HG03103 (cell line): ENCODE measurements at regions not wholly inside any gene's neighbourhood (a gene's known extent, or its start where the extent isn't known, plus 50 kb on each side); places are given as distances from the start of the nearest gene placed in this dataset.
A peak's percentile ranks its signal among the peaks of the same experiment; 100 is the strongest.
"Not testable (repeated sequence)": the region's sequence is repeated elsewhere in the genome, so short reads cannot be mapped to it uniquely, and the experiment has no call there.

Source experiments
- ATAC-seq: cut with Tn5 transposase; IDR thresholded peaks from one replicate; pipeline ENCODE4 v1.9.1; 2021; ENCODE audit warnings: low read depth; ENCODE audit not compliant: unreplicated experiment

DNA sequence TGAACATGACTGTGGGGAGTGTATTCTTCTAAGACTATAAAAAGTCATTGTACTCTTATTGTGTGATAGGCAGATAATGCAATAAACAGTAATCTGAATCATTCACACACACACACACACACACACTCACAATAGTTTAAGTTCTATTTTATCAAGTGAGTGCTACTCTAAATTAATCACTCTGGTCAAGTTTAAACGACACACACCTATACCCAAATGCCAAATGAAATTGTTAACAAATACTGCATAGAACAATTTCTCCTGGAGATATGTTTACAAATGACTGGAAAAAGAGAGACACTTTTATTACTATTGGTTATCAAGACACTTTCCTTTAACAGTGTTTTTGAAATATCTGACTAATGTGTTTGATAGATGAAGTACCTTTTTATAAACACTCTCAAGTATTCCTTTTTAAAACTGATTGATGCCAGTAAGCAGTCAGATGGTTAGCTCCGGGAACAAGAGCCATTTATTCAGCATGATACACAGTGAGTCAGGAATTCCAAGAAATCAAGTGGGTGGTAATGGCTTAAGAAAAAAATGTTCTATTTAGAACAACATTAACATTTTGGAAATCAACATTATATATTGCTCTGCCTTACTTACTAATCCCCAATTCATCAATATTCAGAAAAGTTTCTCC lies 521.6 kb upstream of the ST8SIA4 start:
- ATAC-seq = no peak

DNA sequence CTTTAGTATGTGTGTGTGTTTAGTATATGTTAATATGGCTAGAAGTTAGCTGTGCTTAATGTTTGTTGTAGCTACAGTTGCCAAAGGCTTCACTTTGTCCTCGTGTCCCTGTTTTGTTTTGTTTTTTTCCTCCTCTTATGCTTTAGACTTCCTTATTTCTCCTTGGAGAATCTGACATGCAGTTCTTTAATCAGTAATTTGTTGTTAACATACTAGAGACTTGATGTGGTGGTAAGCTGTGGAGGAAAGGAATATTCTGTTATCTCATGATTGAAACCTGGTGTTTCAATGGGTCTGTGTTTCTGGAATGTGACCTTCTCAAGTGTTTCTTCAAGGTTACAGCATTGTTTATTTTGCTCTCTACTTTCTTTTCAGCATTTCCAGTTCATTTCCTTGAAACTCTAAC lies 515.6 kb upstream of the ST8SIA4 start:
- ATAC-seq = no peak

- ATAC-seq = no peak
Observed at GRCh38 chr5:101404531-101404930, 501.4 kb upstream of the ST8SIA4 start.

DNA sequence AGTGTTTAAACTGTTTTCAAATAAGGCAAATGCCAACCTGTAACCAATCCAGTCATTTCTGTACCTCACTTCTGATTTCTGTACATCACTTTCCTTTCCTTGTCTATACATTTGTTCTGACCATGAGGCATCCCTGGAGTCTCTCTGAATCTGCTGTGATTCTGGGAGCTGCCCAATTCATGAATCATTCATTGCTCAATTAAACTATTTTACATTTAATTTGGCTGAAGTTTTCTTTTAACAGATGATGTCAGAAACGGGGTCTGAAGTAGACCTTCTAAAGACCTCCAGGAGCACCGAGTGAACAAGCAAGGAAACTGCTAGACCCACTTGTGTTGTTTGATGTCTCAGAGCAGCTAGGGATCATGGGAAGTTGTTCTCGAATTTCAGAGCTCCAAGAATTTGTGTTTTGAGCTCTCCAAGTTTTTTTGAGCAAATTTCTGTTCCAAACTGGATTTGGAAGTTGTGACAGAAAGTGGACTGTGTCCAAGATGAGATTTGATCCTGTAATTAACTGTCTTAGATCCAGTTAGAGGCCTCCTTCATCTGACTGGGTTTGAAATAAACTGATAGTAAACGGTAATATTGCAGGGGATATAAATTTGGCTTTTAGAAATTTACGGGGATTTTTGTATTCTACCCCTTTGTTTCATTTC lies 490.8 kb upstream of the ST8SIA4 start:
- no peak for ATAC-seq

DNA sequence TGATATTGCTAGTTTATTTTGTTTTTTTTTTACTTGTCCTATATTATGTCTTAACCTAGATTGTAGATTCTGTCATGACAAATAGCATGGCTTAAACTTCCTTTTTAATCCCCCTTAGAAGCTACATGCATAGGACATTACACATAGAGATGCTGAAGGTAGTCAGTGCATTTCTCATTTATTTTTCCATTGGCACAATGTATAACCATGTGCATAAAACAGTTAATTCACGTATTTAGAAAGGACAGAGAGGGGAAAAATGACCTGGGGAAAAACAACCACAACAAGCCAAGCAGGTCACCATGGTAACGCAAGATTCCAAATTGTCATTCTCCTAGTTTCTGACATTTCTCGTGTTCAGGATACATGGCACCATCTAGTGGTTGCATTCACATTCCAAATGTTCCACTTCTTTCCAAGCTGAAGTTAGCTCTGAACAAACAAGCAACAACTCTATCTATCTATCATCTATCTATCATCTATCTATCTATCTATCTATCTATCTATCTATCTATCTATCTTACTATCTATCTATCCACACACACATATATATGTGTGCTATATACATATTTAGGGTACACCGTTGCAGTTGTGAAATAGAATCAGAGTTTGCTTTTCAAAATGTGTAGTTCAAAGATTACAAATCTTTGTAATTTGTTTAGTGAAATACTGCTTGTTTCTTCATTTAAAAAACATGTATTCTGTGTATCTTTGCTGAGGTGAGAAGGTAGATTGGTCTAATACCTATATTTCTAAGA lies 487.2 kb upstream of the ST8SIA4 start:
- peak; percentile 51 for ATAC-seq

GRCh38 chr5:101385276-101385675 lies 482.2 kb upstream of the ST8SIA4 start:
- ATAC-seq = no peak

DNA sequence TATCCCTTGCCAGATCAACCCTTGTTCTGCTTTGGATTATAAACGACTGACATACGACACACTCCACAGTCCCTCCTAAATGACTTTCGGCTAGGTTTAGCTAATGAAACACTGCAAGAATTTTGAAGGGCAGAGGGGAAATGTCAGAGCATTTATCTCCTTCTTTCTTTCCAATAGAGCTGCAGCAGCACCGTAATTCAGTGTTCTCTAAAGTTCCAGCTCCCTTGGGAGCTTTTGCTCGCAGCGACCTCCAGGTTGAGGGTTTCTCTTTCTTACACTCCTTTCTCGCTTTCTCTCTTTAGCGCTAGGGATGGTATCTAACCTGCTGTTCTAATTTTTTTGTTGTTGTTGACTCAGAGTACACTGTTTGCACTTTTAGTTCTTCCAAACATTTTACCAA lies 467.1 kb upstream of the ST8SIA4 start:
- ATAC-seq = no peak

- no peak for ATAC-seq
Observed at GRCh38 chr5:101364469-101364868, 461.4 kb upstream of the ST8SIA4 start.

- no peak for ATAC-seq
Observed at GRCh38 chr5:101362067-101362466, 459.0 kb upstream of the ST8SIA4 start.

- ATAC-seq = no peak
Observed at GRCh38 chr5:101346906-101347305, 443.8 kb upstream of the ST8SIA4 start.

GRCh38 chr5:101346447-101346846 lies 443.4 kb upstream of the ST8SIA4 start:
- ATAC-seq = no peak

DNA sequence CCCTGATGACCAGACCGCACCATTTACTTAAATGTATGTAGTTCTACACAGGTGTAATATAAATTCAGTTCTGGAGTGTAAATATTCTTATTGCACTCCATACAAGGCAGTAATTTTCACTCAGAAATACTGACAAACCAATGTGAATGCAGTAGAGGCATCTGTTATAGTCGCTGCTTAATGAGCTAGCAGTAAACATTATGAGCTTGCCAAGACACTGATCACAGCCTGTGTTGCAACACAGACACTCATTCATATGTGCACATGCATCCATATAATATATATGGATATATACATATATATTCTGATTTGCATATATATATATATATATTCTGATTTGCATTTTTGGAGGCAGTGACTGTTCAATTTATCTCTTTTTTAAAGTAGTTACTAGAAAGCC lies 435.1 kb upstream of the ST8SIA4 start:
- no peak for ATAC-seq

DNA sequence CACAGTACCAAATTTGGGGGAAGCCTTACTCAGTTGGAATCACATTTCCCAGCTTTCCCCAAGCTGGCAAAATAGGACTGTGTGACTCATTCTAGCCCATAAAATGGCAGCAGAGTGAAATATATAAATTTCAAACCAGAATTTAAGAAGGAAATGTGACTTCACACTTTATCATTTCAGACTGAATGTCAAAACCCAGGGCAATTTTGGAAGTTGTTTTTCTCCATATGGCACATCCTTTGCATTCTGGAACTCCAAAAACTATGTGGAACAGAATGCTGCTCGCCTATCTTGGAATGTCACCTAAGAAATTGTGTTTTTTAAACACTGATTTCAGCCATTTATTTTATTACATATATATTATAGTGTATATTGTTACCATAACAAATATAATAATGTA lies 424.7 kb upstream of the ST8SIA4 start:
- ATAC-seq = no peak

- no peak for ATAC-seq
Observed at GRCh38 chr5:101326766-101327165, 423.7 kb upstream of the ST8SIA4 start.

DNA sequence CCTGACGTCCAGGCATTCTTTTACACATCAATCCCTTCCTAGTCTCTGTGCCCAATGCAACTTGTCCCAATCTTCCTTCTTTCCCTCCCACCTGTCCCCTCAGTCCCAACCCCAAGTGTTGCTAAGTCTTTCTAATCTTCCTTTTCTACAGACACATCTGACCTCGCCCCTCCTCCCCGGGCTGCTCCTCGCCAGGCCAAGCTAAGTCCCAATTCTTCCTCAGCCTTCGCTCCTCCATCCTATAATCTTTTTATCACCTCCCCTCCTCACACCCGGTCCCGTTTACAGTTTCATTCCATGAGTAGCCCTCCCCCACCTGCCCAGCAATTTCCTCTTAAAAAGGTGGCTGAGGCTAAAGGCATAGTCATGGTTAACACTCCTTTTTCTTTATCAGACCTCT lies 413.3 kb upstream of the ST8SIA4 start:
- ATAC-seq = not testable (repeated sequence)

DNA sequence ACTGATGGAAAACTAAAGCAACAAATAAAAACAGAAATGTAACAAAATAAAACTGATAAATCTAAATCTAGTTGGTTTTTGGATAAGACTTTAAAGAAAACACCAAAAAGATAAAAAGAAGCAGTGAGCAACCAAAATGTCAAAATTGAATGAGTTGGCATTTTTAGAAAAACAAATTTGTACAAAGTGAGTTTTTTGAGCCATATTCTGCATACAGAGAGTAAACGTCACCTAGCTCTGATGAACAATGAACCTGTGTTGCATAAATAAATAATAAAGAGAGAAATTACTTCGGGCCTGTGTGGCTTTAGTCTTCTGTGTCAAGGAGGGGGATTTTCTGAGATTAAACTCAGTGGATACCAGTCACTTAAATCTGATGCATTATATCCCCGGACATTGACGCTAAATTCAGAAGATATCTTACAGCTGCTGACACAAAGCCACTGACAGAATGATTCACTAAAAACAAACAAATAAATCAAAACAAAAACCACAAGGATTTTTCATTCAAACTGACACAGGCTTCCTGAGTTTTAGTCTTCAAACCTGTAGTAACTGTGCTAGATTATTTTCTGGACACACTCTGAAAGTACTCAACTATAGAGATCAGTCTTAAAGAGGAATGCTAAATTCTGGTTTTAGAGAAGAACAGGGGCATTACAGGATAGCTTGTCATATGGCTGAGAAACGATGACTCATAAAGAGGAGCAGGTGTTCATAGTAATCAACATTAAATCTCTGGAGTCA lies 403.5 kb upstream of the ST8SIA4 start:
- ATAC-seq = no peak

- ATAC-seq = no peak
Observed at GRCh38 chr5:101296477-101296876, 393.4 kb upstream of the ST8SIA4 start.

DNA sequence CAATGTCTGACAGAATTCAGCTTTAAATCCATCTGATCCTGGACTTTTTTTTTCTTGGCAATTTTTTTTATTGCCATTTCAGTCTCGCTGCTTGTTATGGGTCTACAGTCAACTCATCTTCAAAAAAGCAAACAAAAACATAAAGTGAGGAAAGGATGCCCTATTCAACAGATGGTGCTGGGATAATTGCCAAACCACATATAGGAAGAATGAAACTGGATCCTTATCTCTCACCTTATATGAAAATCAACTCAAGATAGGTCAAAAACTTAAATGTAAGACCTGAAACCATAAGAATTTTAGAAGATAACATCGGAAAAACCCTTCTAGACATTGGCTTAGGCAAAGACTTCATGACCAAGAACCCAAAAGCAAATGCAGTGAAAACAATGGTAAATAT lies 389.1 kb upstream of the ST8SIA4 start:
- no peak for ATAC-seq

DNA sequence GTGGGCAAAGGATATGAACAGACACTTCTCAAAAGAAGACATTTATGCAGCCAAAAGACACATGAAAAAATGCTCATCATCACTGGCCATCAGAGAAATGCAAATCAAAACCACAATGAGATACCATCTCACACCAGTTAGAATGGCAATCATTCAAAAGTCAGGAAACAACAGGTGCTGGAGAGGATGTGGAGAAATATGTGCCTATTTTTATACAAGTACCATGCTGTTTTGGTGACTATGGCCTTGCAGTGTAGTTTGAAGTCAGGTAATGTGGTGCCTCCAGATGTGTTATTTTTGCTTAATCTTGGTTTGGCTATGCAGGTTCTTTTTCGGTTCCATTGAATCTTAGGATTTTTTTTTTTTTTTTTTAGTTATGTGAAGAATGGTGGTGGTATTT lies 387.7 kb upstream of the ST8SIA4 start:
- not testable (repeated sequence) for ATAC-seq

GRCh38 chr5:101288633-101289032 lies 385.6 kb upstream of the ST8SIA4 start:
- no peak for ATAC-seq

DNA sequence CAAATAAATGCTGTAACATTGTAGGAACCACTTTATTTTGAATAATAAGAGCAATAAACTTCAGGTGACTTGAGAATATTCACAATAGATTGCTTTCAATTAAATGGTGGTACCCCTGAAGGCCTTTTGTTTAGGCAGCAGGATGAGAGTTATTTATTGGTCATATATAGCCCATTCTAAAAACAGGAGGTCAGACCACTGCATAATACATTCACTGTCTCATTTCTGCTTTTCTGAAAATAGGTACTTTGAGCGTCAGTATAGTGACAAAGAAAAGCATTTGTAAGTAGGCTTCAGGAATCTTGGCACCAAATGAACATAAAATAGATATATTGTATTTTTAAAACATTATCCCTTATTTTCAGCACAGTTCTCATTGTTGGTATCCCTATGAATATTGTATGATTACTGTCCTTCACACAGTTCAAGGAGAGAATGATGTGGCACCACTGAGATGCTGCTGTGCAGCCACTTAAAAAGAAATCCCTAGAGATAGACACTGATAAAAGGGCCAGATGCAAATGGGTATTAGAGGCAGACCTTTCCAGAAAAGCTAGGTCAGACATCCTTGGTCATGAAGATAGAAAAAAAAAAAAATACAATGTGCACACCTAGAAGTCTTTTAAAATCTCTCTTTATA lies 381.8 kb upstream of the ST8SIA4 start:
- no peak for ATAC-seq
